Fibroblast of the aortic adventitia (primary cell): ENCODE measurements at regions not wholly inside any gene's neighbourhood (a gene's known extent, or its start where the extent isn't known, plus 50 kb on each side); places are given as distances from the start of the nearest gene placed in this dataset.
"Not testable (repeated sequence)": the region's sequence is repeated elsewhere in the genome, so short reads cannot be mapped to it uniquely, and the experiment has no call there.

Source experiments
- DNase-seq: peaks from one replicate; pipeline ENCODE4 v3.0.0-alpha.2; 2010; ENCODE audit warnings: low read depth
- H3K4me3 ChIP-seq: 2 replicates; pipeline ENCODE4 v1.5.1; 2011; ENCODE audit warnings: low read depth, mild to moderate bottlenecking, control low read depth, low read length, moderate library complexity
- CTCF ChIP-seq: IDR thresholded peaks from 2 replicates; pipeline ENCODE4 v1.5.1; 2011; ENCODE audit warnings: mild to moderate bottlenecking, low read length, control low read depth, inconsistent platforms; ENCODE audit not compliant: insufficient read depth

GRCh38 chr2:36193680-36194079 lies 161.9 kb upstream of the CRIM1 start:
- no peak for TF ChIP-seq CTCF
- no peak overlapping the region for H3K4me3 ChIP-seq
- DNase-seq, result no peak

- TF ChIP-seq CTCF, result no peak
- no peak overlapping the region for H3K4me3 ChIP-seq
- DNase-seq, result no peak
Observed at GRCh38 chr2:36192983-36193382, 162.6 kb upstream of the CRIM1 start.

GRCh38 chr2:36190097-36190496 lies 165.5 kb upstream of the CRIM1 start:
- TF ChIP-seq CTCF, result no peak
- no peak overlapping the region for H3K4me3 ChIP-seq
- no peak for DNase-seq

- no peak overlapping the region for H3K4me3 ChIP-seq
- no peak for TF ChIP-seq CTCF
- no peak for DNase-seq
Observed at GRCh38 chr2:36185624-36186023, 170.0 kb upstream of the CRIM1 start.

- DNase-seq, result no peak
- H3K4me3 ChIP-seq, result no peak overlapping the region
- TF ChIP-seq CTCF, result no peak
Observed at GRCh38 chr2:36184848-36185247, 170.7 kb upstream of the CRIM1 start.

GRCh38 chr2:36180789-36181482 lies 174.6 kb upstream of the CRIM1 start:
- DNase-seq, result not testable (repeated sequence)

GRCh38 chr2:36180293-36180692 lies 175.3 kb upstream of the CRIM1 start:
- DNase-seq, H3K4me3 ChIP-seq: not testable (repeated sequence)

More at GRCh38 chr2:36180789-36181482, 174.6 kb upstream of the CRIM1 start:
- not testable (repeated sequence) for H3K4me3 ChIP-seq

GRCh38 chr2:36179668-36180269 lies 175.8 kb upstream of the CRIM1 start:
- H3K4me3 ChIP-seq, DNase-seq: not testable (repeated sequence)
